ENCODE measurements at regions not wholly inside any gene's neighbourhood (a gene's known extent, or its start where the extent isn't known, plus 50 kb on each side); places are given as distances from the start of the nearest gene placed in this dataset.

DNA sequence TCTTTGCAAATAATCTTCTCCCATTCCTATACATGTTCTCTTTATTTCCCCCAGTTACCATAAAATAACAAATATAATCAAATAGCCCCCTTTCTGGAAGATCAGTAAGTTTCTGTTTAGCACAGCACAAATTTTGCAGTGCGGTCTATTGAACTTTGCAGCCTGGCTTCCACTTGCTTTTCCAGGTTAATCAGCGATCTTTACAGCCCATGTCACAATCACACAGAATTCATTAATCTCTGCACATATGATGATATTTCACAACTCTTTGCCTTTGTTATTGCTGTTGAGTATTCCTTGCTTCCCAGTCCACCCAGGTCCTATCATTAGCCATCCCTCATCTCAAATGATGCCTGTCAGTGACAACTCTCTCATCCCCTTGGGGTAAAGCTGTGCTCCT, 2358.0 kb downstream of the PCDH7 start:
- no peak for TF ChIP-seq GATA2 (IDR thresholded peaks at IDR 0.05; ENCODE audit: low read depth, low read length)
- TF ChIP-seq GATA3 (IDR thresholded peaks at IDR 0.05; ENCODE audit: low read depth, low read length), result no peak

All from SH-SY5Y (cell line).